ENCODE measurements at regions not wholly inside any gene's neighbourhood (a gene's known extent, or its start where the extent isn't known, plus 50 kb on each side); places are given as distances from the start of the nearest gene placed in this dataset.
"Not testable (repeated sequence)": the region's sequence is repeated elsewhere in the genome, so short reads cannot be mapped to it uniquely, and the experiment has no call there.

- H4K20me1 ChIP-seq (ENCODE audit: control insufficient read depth, extremely low read depth, insufficient read depth, low read length) = no peaks in the 10 kb centered on the region
- H3K4me3 ChIP-seq (replicated peaks in 1 of 4; ENCODE audit: control extremely low read depth in 1 of 4, insufficient read depth in 1 of 4, low read depth in 3 of 4, low read length in 4 of 4) = no peak overlapping the region
- H3K27ac ChIP-seq (ENCODE audit: insufficient read depth, low read length) = no peak overlapping the region
- H3K9me3 ChIP-seq (ENCODE audit: control insufficient read depth, insufficient read depth, low read depth, low read length) = no peaks in the 10 kb centered on the region
- peak; percentile 39 to 51 for TF ChIP-seq CTCF (conservative IDR thresholded peaks at IDR 0.05 in 1 of 2, IDR thresholded peaks at IDR 0.05 in 1 of 2; ENCODE audit: low read depth in 1 of 2, low read length in 2 of 2)
- TF ChIP-seq EZH2 (IDR thresholded peaks at IDR 0.05; ENCODE audit: low read length, missing control alignments) = no peak
- no peaks in the 10 kb centered on the region for H3K36me3 ChIP-seq (ENCODE audit: control insufficient read depth, insufficient read depth, low read length)
- no peak overlapping the region for H3K4me2 ChIP-seq (ENCODE audit: extremely low read depth, insufficient read depth, low read length)
- no peak overlapping the region for H2AFZ ChIP-seq (ENCODE audit: low read length)
- H3K79me2 ChIP-seq (ENCODE audit: control insufficient read depth, insufficient read depth, low read length) = peaks cover 19% of the 10 kb centered on the region
- H3K27me3 ChIP-seq (ENCODE audit: control insufficient read depth, insufficient read depth, low read length) = no peaks in the 10 kb centered on the region
- no peak overlapping the region for H3K9ac ChIP-seq (ENCODE audit: insufficient read depth, low read length)
- H3K4me1 ChIP-seq (ENCODE audit: control insufficient read depth, extremely low read depth, insufficient read depth, low read length) = peaks cover 16% of the 10 kb centered on the region
- DNase-seq (ENCODE audit: low read depth in 2 of 2) = peak in 1 of 2 donors; percentile 74
These were observed 103.8 kb upstream of the IL12A start for GRCh38 chr3:159884661-159885402.

GRCh38 chr3:159886050-159886449 is 102.6 kb upstream of the IL12A start:
- Histone ChIP-seq H3K79me2 (ENCODE audit: control insufficient read depth, insufficient read depth, low read length) (peaks cover 13% of the 10 kb centered on the region), H3K36me3 (ENCODE audit: control insufficient read depth, insufficient read depth, low read length) (no peaks in the 10 kb centered on the region), H3K4me3 (replicated peaks in 1 of 4; ENCODE audit: control extremely low read depth in 1 of 4, insufficient read depth in 1 of 4, low read depth in 3 of 4, low read length in 4 of 4) (no peak overlapping the region), H3K27me3 (ENCODE audit: control insufficient read depth, insufficient read depth, low read length) (no peaks in the 10 kb centered on the region), H3K4me2 (ENCODE audit: extremely low read depth, insufficient read depth, low read length) (no peak overlapping the region), H2AFZ (ENCODE audit: low read length) (no peak overlapping the region), H3K27ac (ENCODE audit: insufficient read depth, low read length) (no peak overlapping the region), H3K4me1 (ENCODE audit: control insufficient read depth, extremely low read depth, insufficient read depth, low read length) (peaks cover 16% of the 10 kb centered on the region), H3K9ac (ENCODE audit: insufficient read depth, low read length) (no peak overlapping the region), H4K20me1 (ENCODE audit: control insufficient read depth, extremely low read depth, insufficient read depth, low read length) (no peaks in the 10 kb centered on the region), H3K9me3 (ENCODE audit: control insufficient read depth, insufficient read depth, low read depth, low read length) (no peaks in the 10 kb centered on the region)
- DNase-seq (ENCODE audit: low read depth in 2 of 2) = no peak
- TF ChIP-seq CTCF (conservative IDR thresholded peaks at IDR 0.05 in 1 of 2, IDR thresholded peaks at IDR 0.05 in 1 of 2; ENCODE audit: low read depth in 1 of 2, low read length in 2 of 2) = no peak
- no peak for TF ChIP-seq EZH2 (IDR thresholded peaks at IDR 0.05; ENCODE audit: low read length, missing control alignments)

- not testable (repeated sequence) for H3K9me3 ChIP-seq (ENCODE audit: control insufficient read depth, insufficient read depth, low read depth, low read length); H3K4me2 ChIP-seq (ENCODE audit: extremely low read depth, insufficient read depth, low read length); H3K27me3 ChIP-seq (ENCODE audit: control insufficient read depth, insufficient read depth, low read length); DNase-seq (ENCODE audit: low read depth in 2 of 2); H3K9ac ChIP-seq (ENCODE audit: insufficient read depth, low read length); H2AFZ ChIP-seq (ENCODE audit: low read length); H3K4me3 ChIP-seq (replicated peaks in 1 of 4; ENCODE audit: control extremely low read depth in 1 of 4, insufficient read depth in 1 of 4, low read depth in 3 of 4, low read length in 4 of 4); H4K20me1 ChIP-seq (ENCODE audit: control insufficient read depth, extremely low read depth, insufficient read depth, low read length); H3K27ac ChIP-seq (ENCODE audit: insufficient read depth, low read length); H3K36me3 ChIP-seq (ENCODE audit: control insufficient read depth, insufficient read depth, low read length)
- Histone ChIP-seq H3K4me1 (ENCODE audit: control insufficient read depth, extremely low read depth, insufficient read depth, low read length) (peaks cover 16% of the 10 kb centered on the region), H3K79me2 (ENCODE audit: control insufficient read depth, insufficient read depth, low read length) (peaks cover 13% of the 10 kb centered on the region)
These were observed 102.1 kb upstream of the IL12A start for GRCh38 chr3:159886530-159886929.
